ENCODE measurements at regions not wholly inside any gene's neighbourhood (a gene's known extent, or its start where the extent isn't known, plus 50 kb on each side); places are given as distances from the start of the nearest gene placed in this dataset.

GRCh38 chr4:43362875-43363636 is 470.5 kb downstream of the GRXCR1 start:
- no peak overlapping the region for H3K4me3 Mint-ChIP-seq
- no peak for TF ChIP-seq CTCF (IDR thresholded peaks at IDR 0.05; ENCODE audit: unreplicated experiment in 3 of 3)
- no peaks in the 10 kb centered on the region for H3K4me1 Mint-ChIP-seq
- H3K27ac Mint-ChIP-seq: no peak overlapping the region
- H3K9me3 Mint-ChIP-seq: no peaks in the 10 kb centered on the region
- no peaks in the 10 kb centered on the region for H3K36me3 Mint-ChIP-seq (ENCODE audit: low read depth)
- H3K27me3 Mint-ChIP-seq (ENCODE audit: low read depth): no peaks in the 10 kb centered on the region

- Mint-ChIP-seq H3K4me1 (no peaks in the 10 kb centered on the region), H3K36me3 (ENCODE audit: low read depth) (no peaks in the 10 kb centered on the region), H3K9me3 (no peaks in the 10 kb centered on the region), H3K27me3 (ENCODE audit: low read depth) (no peaks in the 10 kb centered on the region), H3K27ac (no peak overlapping the region), H3K4me3 (no peak overlapping the region)
- no peak for TF ChIP-seq CTCF (IDR thresholded peaks at IDR 0.05; ENCODE audit: unreplicated experiment in 3 of 3)
These were observed 476.6 kb downstream of the GRXCR1 start for GRCh38 chr4:43369036-43369594.

GRCh38 chr4:43373201-43373600 is 480.7 kb downstream of the GRXCR1 start:
- TF ChIP-seq CTCF (IDR thresholded peaks at IDR 0.05; ENCODE audit: unreplicated experiment in 3 of 3): no peak
- Mint-ChIP-seq H3K4me1 (no peaks in the 10 kb centered on the region), H3K27me3 (ENCODE audit: low read depth) (no peaks in the 10 kb centered on the region), H3K27ac (no peak overlapping the region), H3K36me3 (ENCODE audit: low read depth) (no peaks in the 10 kb centered on the region), H3K4me3 (no peak overlapping the region), H3K9me3 (no peaks in the 10 kb centered on the region)

GRCh38 chr4:43374216-43374751 is 481.8 kb downstream of the GRXCR1 start:
- Mint-ChIP-seq H3K9me3 (no peaks in the 10 kb centered on the region), H3K36me3 (ENCODE audit: low read depth) (no peaks in the 10 kb centered on the region), H3K27ac (no peak overlapping the region), H3K27me3 (ENCODE audit: low read depth) (no peaks in the 10 kb centered on the region), H3K4me3 (no peak overlapping the region), H3K4me1 (no peaks in the 10 kb centered on the region)
- TF ChIP-seq CTCF (IDR thresholded peaks at IDR 0.05; ENCODE audit: unreplicated experiment in 3 of 3): no peak

GRCh38 chr4:43379016-43379415 is 486.5 kb downstream of the GRXCR1 start:
- Mint-ChIP-seq H3K36me3 (ENCODE audit: low read depth) (no peaks in the 10 kb centered on the region), H3K27me3 (ENCODE audit: low read depth) (no peaks in the 10 kb centered on the region)
- TF ChIP-seq CTCF (IDR thresholded peaks at IDR 0.05; ENCODE audit: unreplicated experiment in 3 of 3): no peak

More at GRCh38 chr4:43379016-43379415, 486.5 kb downstream of the GRXCR1 start:
- Mint-ChIP-seq H3K27ac (no peak overlapping the region), H3K4me3 (no peak overlapping the region), H3K9me3 (no peaks in the 10 kb centered on the region), H3K4me1 (no peaks in the 10 kb centered on the region)
